Neural cell (in vitro differentiated cells): ENCODE measurements at regions not wholly inside any gene's neighbourhood (a gene's known extent, or its start where the extent isn't known, plus 50 kb on each side); places are given as distances from the start of the nearest gene placed in this dataset.

ENCODE experiments used
- H2AFZ ChIP-seq: fragments of 200-600, 300-800 bp; sonication (generic), shearing (Covaris generic); 2 replicates; pipeline ENCODE4 v1.6.0; 2014; ENCODE audit warnings: low read depth, mild to moderate bottlenecking, antibody characterized with exemption, low read length, moderate library complexity
- H3F3A ChIP-seq: fragments of 200-600 bp; shearing (Covaris generic); 2 replicates; pipeline ENCODE4 v1.6.1; 2016; ENCODE audit warnings: mild to moderate bottlenecking, moderate library complexity, mixed read lengths, antibody characterized with exemption, low read length; ENCODE audit not compliant: insufficient read depth, poor library complexity, severe bottlenecking
- H3K27ac ChIP-seq: fragments of 200-600, 300-800 bp; sonication (generic), shearing (Covaris generic); 2 replicates; pipeline ENCODE4 v1.5.1; 2014; ENCODE audit warnings: mild to moderate bottlenecking, low read length, moderate library complexity
- H3K27me3 ChIP-seq: fragments of 300-800, 200-600 bp; sonication (generic), shearing (Covaris generic); 2 replicates; pipeline ENCODE4 v1.6.0; 2014; ENCODE audit warnings: mild to moderate bottlenecking, low read depth, low read length, moderate library complexity; ENCODE audit not compliant: insufficient read depth
- H3K36me3 ChIP-seq: fragments of 300-800, 200-600 bp; sonication (generic), shearing (Covaris generic); 2 replicates; pipeline ENCODE4 v1.5.1; 2014; ENCODE audit warnings: mild to moderate bottlenecking, antibody characterized with exemption, low read length, moderate library complexity; ENCODE audit not compliant: insufficient read depth
- H3K4me2 ChIP-seq: fragments of 300-800, 200-600 bp; sonication (generic), shearing (Covaris generic); 2 replicates; pipeline ENCODE4 v1.6.0; 2014; ENCODE audit warnings: mild to moderate bottlenecking, low read length
- H3K4me3 ChIP-seq: fragments of 300-800, 200-600 bp; sonication (generic), shearing (Covaris generic); 2 replicates; pipeline ENCODE4 v1.5.1; 2014; ENCODE audit warnings: mild to moderate bottlenecking, low read length, moderate library complexity
- H3K79me2 ChIP-seq: fragments of 200-600 bp; shearing (Covaris generic); replicated peaks from 2 replicates; pipeline ENCODE4 v1.6.0; 2014; ENCODE audit warnings: mild to moderate bottlenecking, low read length, moderate library complexity; ENCODE audit not compliant: insufficient read depth
- H3K9ac ChIP-seq: fragments of 300-800, 200-600 bp; sonication (generic), shearing (Covaris generic); 2 replicates; pipeline ENCODE4 v1.6.1; 2016; ENCODE audit warnings: mild to moderate bottlenecking, low read length, mixed read lengths
- H3K9me2 ChIP-seq: fragments of 200-600 bp; shearing (Covaris generic); 2 replicates; pipeline ENCODE4 v1.6.1; 2016; ENCODE audit warnings: mild to moderate bottlenecking, low read length, mixed read lengths; ENCODE audit not compliant: insufficient read depth
- H3K9me3 ChIP-seq: fragments of 200-600, 300-800 bp; sonication (generic), shearing (Covaris generic); 2 replicates; pipeline ENCODE4 v1.6.1; 2016; ENCODE audit warnings: mild to moderate bottlenecking, mixed run types, low read length, moderate library complexity, mixed read lengths
- H4K20me1 ChIP-seq: fragments of 200-600 bp; shearing (Covaris generic); 2 replicates; pipeline ENCODE4 v1.6.1; 2016; ENCODE audit warnings: mild to moderate bottlenecking, mixed run types; ENCODE audit not compliant: insufficient read depth
- EP300 ChIP-seq: fragments of 450-650 bp; conservative IDR thresholded peaks from 2 replicates; pipeline ENCODE4 v1.6.1; 2014; ENCODE audit warnings: antibody characterized with exemption, mild to moderate bottlenecking, moderate library complexity; ENCODE audit not compliant: poor library complexity, severe bottlenecking
- EZH2 ChIP-seq: fragments of 200-600, 300-800 bp; shearing (Covaris generic), sonication (generic); IDR thresholded peaks from 2 replicates; pipeline ENCODE4 v1.6.1; 2014; ENCODE audit warnings: antibody characterized with exemption, low read length, borderline replicate concordance, mild to moderate bottlenecking; ENCODE audit not compliant: insufficient read depth, poor library complexity, severe bottlenecking
- MXI1 ChIP-seq: fragments of 450-650 bp; conservative IDR thresholded peaks from 2 replicates; pipeline ENCODE4 v1.6.1; 2014; ENCODE audit warnings: antibody characterized with exemption, mild to moderate bottlenecking; ENCODE audit not compliant: poor library complexity, severe bottlenecking
- POLR2AphosphoS5 ChIP-seq: IDR thresholded peaks from 2 replicates; pipeline ENCODE4 v1.6.1; 2012
- RAD21 ChIP-seq: fragments of 450-650 bp; conservative IDR thresholded peaks from 2 replicates; pipeline ENCODE4 v1.6.1; 2014; ENCODE audit warnings: antibody characterized with exemption, mild to moderate bottlenecking, moderate library complexity
- SMC3 ChIP-seq: fragments of 450-650 bp; conservative IDR thresholded peaks from 2 replicates; pipeline ENCODE4 v1.6.1; 2014; ENCODE audit warnings: antibody characterized with exemption, mild to moderate bottlenecking, moderate library complexity; ENCODE audit not compliant: poor library complexity
- TAF1 ChIP-seq: IDR thresholded peaks from 2 replicates; pipeline ENCODE4 v1.6.1; 2012; ENCODE audit warnings: low read depth
- TF ChIP-seq, protein P1 (sequence below): IDR thresholded peaks from 2 replicates; pipeline ENCODE4 v1.6.1; 2012; ENCODE audit warnings: borderline replicate concordance
- TF ChIP-seq, protein P2 (sequence below): fragments of 450-650 bp; IDR thresholded peaks from 2 replicates; pipeline ENCODE4 v1.5.1; 2014; ENCODE audit warnings: antibody characterized with exemption, mild to moderate bottlenecking, moderate library complexity; ENCODE audit not compliant: poor library complexity, severe bottlenecking

DNA sequence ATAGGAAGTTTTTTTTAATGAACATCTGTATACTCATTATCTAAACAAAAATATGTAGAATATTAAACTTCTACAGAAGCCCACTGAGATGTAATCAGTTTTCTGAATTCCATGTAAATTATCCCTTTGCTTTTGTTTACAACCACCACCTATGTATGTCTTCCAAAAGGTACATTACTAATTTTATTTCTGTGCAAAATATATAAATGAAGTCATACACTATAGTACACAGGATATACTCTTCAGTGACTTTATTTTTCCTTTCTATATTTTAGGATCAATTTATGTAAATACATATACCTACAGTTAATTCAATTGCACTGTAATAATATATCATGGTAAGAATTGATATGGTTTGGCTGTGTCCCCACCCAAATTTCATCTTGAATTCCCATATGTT, 1236.9 kb downstream of the DNAJB9 start:
- no peak overlapping the region for H3K27ac ChIP-seq
- no peaks in the 10 kb centered on the region for H3F3A ChIP-seq
- no peak overlapping the region for H3K4me2 ChIP-seq
- H4K20me1 ChIP-seq, result no peaks in the 10 kb centered on the region
- no peaks in the 10 kb centered on the region for H3K9me3 ChIP-seq
- no peak overlapping the region for H2AFZ ChIP-seq
- H3K79me2 ChIP-seq, result no peaks in the 10 kb centered on the region
- no peaks in the 10 kb centered on the region for H3K9me2 ChIP-seq
- TF ChIP-seq, protein P1, sequence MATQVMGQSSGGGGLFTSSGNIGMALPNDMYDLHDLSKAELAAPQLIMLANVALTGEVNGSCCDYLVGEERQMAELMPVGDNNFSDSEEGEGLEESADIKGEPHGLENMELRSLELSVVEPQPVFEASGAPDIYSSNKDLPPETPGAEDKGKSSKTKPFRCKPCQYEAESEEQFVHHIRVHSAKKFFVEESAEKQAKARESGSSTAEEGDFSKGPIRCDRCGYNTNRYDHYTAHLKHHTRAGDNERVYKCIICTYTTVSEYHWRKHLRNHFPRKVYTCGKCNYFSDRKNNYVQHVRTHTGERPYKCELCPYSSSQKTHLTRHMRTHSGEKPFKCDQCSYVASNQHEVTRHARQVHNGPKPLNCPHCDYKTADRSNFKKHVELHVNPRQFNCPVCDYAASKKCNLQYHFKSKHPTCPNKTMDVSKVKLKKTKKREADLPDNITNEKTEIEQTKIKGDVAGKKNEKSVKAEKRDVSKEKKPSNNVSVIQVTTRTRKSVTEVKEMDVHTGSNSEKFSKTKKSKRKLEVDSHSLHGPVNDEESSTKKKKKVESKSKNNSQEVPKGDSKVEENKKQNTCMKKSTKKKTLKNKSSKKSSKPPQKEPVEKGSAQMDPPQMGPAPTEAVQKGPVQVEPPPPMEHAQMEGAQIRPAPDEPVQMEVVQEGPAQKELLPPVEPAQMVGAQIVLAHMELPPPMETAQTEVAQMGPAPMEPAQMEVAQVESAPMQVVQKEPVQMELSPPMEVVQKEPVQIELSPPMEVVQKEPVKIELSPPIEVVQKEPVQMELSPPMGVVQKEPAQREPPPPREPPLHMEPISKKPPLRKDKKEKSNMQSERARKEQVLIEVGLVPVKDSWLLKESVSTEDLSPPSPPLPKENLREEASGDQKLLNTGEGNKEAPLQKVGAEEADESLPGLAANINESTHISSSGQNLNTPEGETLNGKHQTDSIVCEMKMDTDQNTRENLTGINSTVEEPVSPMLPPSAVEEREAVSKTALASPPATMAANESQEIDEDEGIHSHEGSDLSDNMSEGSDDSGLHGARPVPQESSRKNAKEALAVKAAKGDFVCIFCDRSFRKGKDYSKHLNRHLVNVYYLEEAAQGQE, result no peak
- no peak for TF ChIP-seq EZH2
- TF ChIP-seq MXI1, result no peak
- TF ChIP-seq TAF1, result no peak
- TF ChIP-seq SMC3, result no peak
- no peak for TF ChIP-seq EP300
- TF ChIP-seq, protein P2, sequence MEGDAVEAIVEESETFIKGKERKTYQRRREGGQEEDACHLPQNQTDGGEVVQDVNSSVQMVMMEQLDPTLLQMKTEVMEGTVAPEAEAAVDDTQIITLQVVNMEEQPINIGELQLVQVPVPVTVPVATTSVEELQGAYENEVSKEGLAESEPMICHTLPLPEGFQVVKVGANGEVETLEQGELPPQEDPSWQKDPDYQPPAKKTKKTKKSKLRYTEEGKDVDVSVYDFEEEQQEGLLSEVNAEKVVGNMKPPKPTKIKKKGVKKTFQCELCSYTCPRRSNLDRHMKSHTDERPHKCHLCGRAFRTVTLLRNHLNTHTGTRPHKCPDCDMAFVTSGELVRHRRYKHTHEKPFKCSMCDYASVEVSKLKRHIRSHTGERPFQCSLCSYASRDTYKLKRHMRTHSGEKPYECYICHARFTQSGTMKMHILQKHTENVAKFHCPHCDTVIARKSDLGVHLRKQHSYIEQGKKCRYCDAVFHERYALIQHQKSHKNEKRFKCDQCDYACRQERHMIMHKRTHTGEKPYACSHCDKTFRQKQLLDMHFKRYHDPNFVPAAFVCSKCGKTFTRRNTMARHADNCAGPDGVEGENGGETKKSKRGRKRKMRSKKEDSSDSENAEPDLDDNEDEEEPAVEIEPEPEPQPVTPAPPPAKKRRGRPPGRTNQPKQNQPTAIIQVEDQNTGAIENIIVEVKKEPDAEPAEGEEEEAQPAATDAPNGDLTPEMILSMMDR, result no peak
- TF ChIP-seq RAD21, result no peak
- no peak for TF ChIP-seq POLR2AphosphoS5
- no peak overlapping the region for H3K4me3 ChIP-seq
- no peak overlapping the region for H3K9ac ChIP-seq
- no peaks in the 10 kb centered on the region for H3K36me3 ChIP-seq
- H3K27me3 ChIP-seq, result no peaks in the 10 kb centered on the region

DNA sequence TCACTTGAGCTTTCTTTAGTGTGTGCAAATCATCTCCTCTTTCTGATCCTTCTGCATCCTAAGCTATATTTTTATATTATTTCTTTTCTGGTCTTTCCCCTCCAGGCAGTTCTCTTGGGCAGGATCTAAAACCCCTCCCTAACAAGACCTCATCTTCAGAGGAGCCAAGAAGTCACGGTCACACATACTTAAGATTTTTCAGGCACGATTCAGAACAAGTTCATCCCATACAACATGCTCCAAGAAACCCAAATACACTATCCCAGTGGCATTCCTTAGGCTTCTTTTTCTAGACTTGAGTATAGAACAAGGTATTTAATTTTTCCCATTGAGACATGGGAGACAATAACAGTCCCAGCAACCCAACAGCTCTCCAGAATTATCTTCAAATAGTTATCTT, 1251.5 kb downstream of the DNAJB9 start:
- Histone ChIP-seq H4K20me1 (no peaks in the 10 kb centered on the region), H3F3A (no peaks in the 10 kb centered on the region), H3K9ac (no peak overlapping the region), H3K27me3 (no peaks in the 10 kb centered on the region), H3K4me3 (no peak overlapping the region), H3K27ac (no peak overlapping the region), H3K9me3 (no peaks in the 10 kb centered on the region), H3K79me2 (no peaks in the 10 kb centered on the region), H3K9me2 (no peaks in the 10 kb centered on the region), H2AFZ (no peak overlapping the region), H3K36me3 (no peaks in the 10 kb centered on the region), H3K4me2 (no peak overlapping the region)
- no peak for TF ChIP-seq RAD21
- TF ChIP-seq EZH2, result no peak

DNA sequence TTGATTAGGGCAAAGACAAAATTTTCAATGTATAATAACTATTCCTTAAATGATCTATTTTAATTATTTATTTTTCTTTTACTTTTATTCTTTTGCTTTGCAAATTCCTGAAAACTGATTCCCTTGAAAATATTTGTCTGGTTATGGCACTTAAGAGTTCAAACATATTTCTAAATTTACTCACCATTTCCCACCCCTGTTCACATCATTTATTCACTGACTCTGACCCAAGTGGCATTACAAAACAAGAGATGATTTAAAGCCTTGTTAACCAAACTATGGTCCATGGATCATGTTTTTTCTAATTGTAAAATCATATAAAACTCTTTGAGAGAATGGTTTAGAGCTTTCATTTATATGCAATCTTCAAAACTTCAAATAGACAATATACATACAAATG, 1256.1 kb upstream of the LRRN3 start:
- Histone ChIP-seq H3K79me2 (no peaks in the 10 kb centered on the region), H3K9me2 (no peaks in the 10 kb centered on the region), H3K4me3 (no peak overlapping the region), H3K4me2 (no peak overlapping the region), H3K27me3 (no peaks in the 10 kb centered on the region), H3K27ac (peak overlapping the region; percentile 60), H4K20me1 (no peaks in the 10 kb centered on the region), H3K9me3 (no peaks in the 10 kb centered on the region), H3F3A (peaks cover 7% of the 10 kb centered on the region), H3K36me3 (no peaks in the 10 kb centered on the region), H3K9ac (no peak overlapping the region), H2AFZ (no peak overlapping the region)
- TF ChIP-seq, protein P2, result no peak
- TF ChIP-seq POLR2AphosphoS5 (no peak), RAD21 (no peak), MXI1 (no peak), EZH2 (no peak), TAF1 (no peak), SMC3 (no peak), EP300 (no peak)
- TF ChIP-seq, protein P1, result no peak
